Chondrocyte (in vitro differentiated cells): ENCODE measurements at regions not wholly inside any gene's neighbourhood (a gene's known extent, or its start where the extent isn't known, plus 50 kb on each side); places are given as distances from the start of the nearest gene placed in this dataset.

ENCODE experiments used
- DNase-seq: peaks from one replicate; pipeline ENCODE4 v3.0.0; 2021; ENCODE audit warnings: mixed read lengths, low spot score
- H3K27ac Mint-ChIP-seq: one replicate; pipeline ENCODE4 v1.8.0; 2021; ENCODE audit warnings: mild to moderate bottlenecking, moderate library complexity, mixed read lengths; ENCODE audit not compliant: unreplicated experiment
- H3K27me3 Mint-ChIP-seq: 2 replicates; pipeline ENCODE4 v1.8.0; 2021; ENCODE audit warnings: low read depth, mixed read lengths
- H3K36me3 Mint-ChIP-seq: 2 replicates; pipeline ENCODE4 v1.8.0; 2021; ENCODE audit warnings: low read depth, mixed read lengths
- H3K4me1 Mint-ChIP-seq: 2 replicates; pipeline ENCODE4 v1.8.0; 2021; ENCODE audit warnings: low read depth, mild to moderate bottlenecking, mixed read lengths
- H3K4me3 Mint-ChIP-seq: one replicate; pipeline ENCODE4 v1.8.0; 2021; ENCODE audit warnings: mild to moderate bottlenecking, moderate library complexity, mixed read lengths; ENCODE audit not compliant: unreplicated experiment
- H3K9me3 Mint-ChIP-seq: 2 replicates; pipeline ENCODE4 v1.8.0; 2021; ENCODE audit warnings: low read depth, mixed read lengths
- TF ChIP-seq, protein P1 (sequence below): fragments of 200-600 bp; sonication (generic); IDR thresholded peaks from 2 replicates; pipeline ENCODE4 v1.5.0; 2021; ENCODE audit warnings: antibody characterized with exemption, mild to moderate bottlenecking, moderate library complexity

GRCh38 chr2:185306119-185306518 is 432.5 kb upstream of the FSIP2 start:
- peaks cover 5% of the 10 kb centered on the region for H3K27me3 Mint-ChIP-seq
- H3K27ac Mint-ChIP-seq = no peak overlapping the region
- H3K4me1 Mint-ChIP-seq = no peaks in the 10 kb centered on the region
- no peaks in the 10 kb centered on the region for H3K36me3 Mint-ChIP-seq
- TF ChIP-seq, protein P1, sequence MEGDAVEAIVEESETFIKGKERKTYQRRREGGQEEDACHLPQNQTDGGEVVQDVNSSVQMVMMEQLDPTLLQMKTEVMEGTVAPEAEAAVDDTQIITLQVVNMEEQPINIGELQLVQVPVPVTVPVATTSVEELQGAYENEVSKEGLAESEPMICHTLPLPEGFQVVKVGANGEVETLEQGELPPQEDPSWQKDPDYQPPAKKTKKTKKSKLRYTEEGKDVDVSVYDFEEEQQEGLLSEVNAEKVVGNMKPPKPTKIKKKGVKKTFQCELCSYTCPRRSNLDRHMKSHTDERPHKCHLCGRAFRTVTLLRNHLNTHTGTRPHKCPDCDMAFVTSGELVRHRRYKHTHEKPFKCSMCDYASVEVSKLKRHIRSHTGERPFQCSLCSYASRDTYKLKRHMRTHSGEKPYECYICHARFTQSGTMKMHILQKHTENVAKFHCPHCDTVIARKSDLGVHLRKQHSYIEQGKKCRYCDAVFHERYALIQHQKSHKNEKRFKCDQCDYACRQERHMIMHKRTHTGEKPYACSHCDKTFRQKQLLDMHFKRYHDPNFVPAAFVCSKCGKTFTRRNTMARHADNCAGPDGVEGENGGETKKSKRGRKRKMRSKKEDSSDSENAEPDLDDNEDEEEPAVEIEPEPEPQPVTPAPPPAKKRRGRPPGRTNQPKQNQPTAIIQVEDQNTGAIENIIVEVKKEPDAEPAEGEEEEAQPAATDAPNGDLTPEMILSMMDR = no peak
- no peaks in the 10 kb centered on the region for H3K9me3 Mint-ChIP-seq
- no peak for DNase-seq
- H3K4me3 Mint-ChIP-seq = no peak overlapping the region

GRCh38 chr2:185316383-185316782 is 422.2 kb upstream of the FSIP2 start:
- Mint-ChIP-seq H3K27ac (no peak overlapping the region), H3K36me3 (no peaks in the 10 kb centered on the region), H3K4me3 (no peak overlapping the region), H3K27me3 (peaks cover 23% of the 10 kb centered on the region), H3K4me1 (no peaks in the 10 kb centered on the region), H3K9me3 (peaks cover 4% of the 10 kb centered on the region)
- no peak for DNase-seq
- TF ChIP-seq, protein P1 = no peak

DNA sequence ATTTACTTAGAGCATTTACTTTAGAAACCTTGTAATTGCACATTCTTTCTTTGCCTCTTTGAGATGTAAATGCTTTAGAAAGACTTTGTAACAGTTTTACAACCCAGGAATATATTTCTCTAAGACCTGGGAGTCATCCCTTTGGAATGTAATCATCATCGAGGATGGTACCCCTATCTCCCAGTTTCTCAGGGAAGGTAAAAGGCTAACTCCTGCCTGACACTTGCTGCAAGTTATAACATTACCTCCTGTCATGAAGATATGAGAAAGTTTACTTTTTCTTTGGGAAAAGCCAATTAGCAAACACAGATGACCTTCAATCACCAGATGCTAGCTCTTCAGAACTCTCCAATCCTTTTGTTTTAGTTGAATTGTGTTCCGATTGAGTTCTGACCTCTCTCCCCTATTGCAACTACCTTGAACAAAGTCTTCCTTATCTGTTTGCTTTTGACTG is 420.3 kb upstream of the FSIP2 start:
- TF ChIP-seq, protein P1 = no peak
- peaks cover 24% of the 10 kb centered on the region for H3K27me3 Mint-ChIP-seq
- H3K4me1 Mint-ChIP-seq = no peaks in the 10 kb centered on the region
- H3K4me3 Mint-ChIP-seq = no peak overlapping the region
- H3K9me3 Mint-ChIP-seq = peaks cover 4% of the 10 kb centered on the region
- no peak for DNase-seq
- no peak overlapping the region for H3K27ac Mint-ChIP-seq
- H3K36me3 Mint-ChIP-seq = no peaks in the 10 kb centered on the region

GRCh38 chr2:185335879-185336278 is 402.7 kb upstream of the FSIP2 start:
- Mint-ChIP-seq H3K27me3 (peaks cover 11% of the 10 kb centered on the region), H3K27ac (no peak overlapping the region), H3K4me3 (no peak overlapping the region), H3K36me3 (peaks cover 1% of the 10 kb centered on the region), H3K4me1 (no peaks in the 10 kb centered on the region), H3K9me3 (peaks cover 9% of the 10 kb centered on the region)
- TF ChIP-seq, protein P1 = no peak
- DNase-seq = no peak

DNA sequence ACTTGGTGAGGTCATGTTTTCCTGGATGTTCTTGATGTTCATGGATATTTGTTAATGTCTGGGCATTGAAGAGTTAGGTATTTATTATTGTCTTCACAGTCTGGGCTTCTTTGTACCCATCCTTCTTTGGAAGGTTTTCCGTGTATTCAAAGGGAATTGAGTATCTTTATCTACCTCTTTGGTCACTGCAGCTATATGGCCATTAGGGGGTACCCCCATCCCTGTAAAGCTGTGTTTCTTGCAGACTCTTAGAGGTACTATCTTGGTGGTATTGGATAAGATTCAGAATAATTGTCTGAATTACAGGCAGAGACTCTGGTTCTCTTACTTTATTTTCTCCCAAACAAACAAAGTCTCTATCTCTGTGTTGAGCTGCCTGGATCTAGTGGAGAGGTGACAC is 401.6 kb upstream of the FSIP2 start:
- Mint-ChIP-seq H3K9me3 (peaks cover 9% of the 10 kb centered on the region), H3K27me3 (peaks cover under 1% of the 10 kb centered on the region)

More for the DNA sequence above, 401.6 kb upstream of the FSIP2 start:
- Mint-ChIP-seq H3K4me1 (no peaks in the 10 kb centered on the region), H3K27ac (no peak overlapping the region), H3K36me3 (peaks cover 1% of the 10 kb centered on the region), H3K4me3 (no peak overlapping the region)
- no peak for DNase-seq
- TF ChIP-seq, protein P1 = no peak
